Bronchial epithelial cell (primary cell): ENCODE measurements at regions not wholly inside any gene's neighbourhood (a gene's known extent, or its start where the extent isn't known, plus 50 kb on each side); places are given as distances from the start of the nearest gene placed in this dataset.

Experiments
- DNase-seq: peaks from one replicate; pipeline ENCODE4 v3.0.0-alpha.2; 2010; ENCODE audit warnings: low read depth
- FAIRE-seq: peaks from 2 replicates; lab custom pipeline; 2011; peaks lifted over from hg19 to GRCh38; lab: Jason Lieb, UNC
- H3K27me3 ChIP-seq: 2 replicates; pipeline ENCODE4 v1.5.1; 2011; ENCODE audit warnings: low read length; ENCODE audit not compliant: control insufficient read depth, insufficient read depth
- H3K36me3 ChIP-seq: 2 replicates; pipeline ENCODE4 v1.5.1; 2011; ENCODE audit warnings: low read length; ENCODE audit not compliant: control insufficient read depth, insufficient read depth
- H3K4me3 ChIP-seq: 2 replicates; pipeline ENCODE4 v1.5.1; 2011; ENCODE audit warnings: mild to moderate bottlenecking, low read depth, low read length, control low read depth
- TF ChIP-seq, protein P1 (sequence below): IDR thresholded peaks from 2 replicates; pipeline ENCODE4 v1.5.1; 2011; ENCODE audit warnings: mild to moderate bottlenecking, moderate library complexity, low read length, control low read depth, inconsistent platforms; ENCODE audit not compliant: insufficient read depth, severe bottlenecking

DNA sequence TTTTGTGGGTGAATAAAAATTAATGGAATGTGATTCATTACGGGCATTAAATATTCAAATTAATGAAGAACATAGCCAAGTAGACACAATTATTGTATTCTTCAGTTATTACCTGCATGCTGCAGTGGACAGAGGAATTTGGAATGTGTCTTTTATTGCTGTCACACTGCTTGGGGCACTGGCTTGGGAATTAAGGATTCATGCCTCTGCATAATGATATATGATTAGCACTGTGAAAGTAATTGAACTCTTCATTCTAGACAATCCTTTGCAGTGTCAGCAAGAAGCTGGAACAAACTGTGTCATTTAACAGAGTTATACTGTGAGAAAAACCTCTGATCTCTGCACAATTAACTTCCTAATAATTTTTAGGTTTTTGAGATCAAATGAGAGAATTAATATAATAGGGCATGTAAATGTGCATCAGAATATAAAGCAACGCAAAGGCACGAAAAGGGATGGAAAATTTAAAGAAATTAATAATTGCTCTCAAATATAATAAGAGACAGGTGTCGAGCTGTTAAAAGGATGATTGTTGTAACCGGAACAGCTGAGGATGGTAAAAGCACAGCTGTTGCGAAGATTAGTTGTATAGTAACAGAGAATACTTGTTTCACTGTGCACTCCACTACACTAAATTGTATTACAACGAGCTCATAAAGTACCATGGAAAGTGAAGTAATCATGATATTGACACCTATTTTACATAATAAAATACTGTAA, 235.1 kb upstream of the MIR17HG start:
- Histone ChIP-seq H3K36me3 (no peaks in the 10 kb centered on the region), H3K4me3 (no peak overlapping the region), H3K27me3 (no peaks in the 10 kb centered on the region)
- TF ChIP-seq, protein P1, sequence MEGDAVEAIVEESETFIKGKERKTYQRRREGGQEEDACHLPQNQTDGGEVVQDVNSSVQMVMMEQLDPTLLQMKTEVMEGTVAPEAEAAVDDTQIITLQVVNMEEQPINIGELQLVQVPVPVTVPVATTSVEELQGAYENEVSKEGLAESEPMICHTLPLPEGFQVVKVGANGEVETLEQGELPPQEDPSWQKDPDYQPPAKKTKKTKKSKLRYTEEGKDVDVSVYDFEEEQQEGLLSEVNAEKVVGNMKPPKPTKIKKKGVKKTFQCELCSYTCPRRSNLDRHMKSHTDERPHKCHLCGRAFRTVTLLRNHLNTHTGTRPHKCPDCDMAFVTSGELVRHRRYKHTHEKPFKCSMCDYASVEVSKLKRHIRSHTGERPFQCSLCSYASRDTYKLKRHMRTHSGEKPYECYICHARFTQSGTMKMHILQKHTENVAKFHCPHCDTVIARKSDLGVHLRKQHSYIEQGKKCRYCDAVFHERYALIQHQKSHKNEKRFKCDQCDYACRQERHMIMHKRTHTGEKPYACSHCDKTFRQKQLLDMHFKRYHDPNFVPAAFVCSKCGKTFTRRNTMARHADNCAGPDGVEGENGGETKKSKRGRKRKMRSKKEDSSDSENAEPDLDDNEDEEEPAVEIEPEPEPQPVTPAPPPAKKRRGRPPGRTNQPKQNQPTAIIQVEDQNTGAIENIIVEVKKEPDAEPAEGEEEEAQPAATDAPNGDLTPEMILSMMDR = no peak
- no peak for FAIRE-seq
- no peak for DNase-seq

- no peak for FAIRE-seq
Observed at GRCh38 chr13:91112924-91113277, 234.6 kb upstream of the MIR17HG start.

DNA sequence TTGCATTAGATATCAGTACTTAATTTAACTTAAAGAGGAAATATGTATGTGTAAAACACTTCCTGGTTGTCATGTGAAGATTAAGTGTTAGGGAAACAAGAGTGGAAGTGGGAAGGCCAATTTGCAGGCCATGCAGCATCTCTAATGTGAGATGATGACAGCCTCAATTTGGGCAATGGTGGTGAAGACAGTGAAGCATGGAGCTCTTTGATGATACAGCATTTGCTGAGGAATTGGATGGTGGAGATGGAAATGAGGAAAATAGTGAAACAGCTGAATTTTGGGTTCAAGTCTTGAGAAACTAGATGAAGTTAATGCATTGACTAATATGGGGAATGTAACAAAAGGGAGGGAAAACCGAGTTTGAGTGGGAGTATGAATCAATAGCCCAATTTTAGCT, 231.7 kb upstream of the MIR17HG start:
- DNase-seq (no peak), FAIRE-seq (no peak)
- Histone ChIP-seq H3K4me3 (no peak overlapping the region), H3K36me3 (no peaks in the 10 kb centered on the region), H3K27me3 (no peaks in the 10 kb centered on the region)
- TF ChIP-seq, protein P1 = no peak

More at GRCh38 chr13:91112924-91113277, 234.6 kb upstream of the MIR17HG start:
- Histone ChIP-seq H3K27me3 (no peaks in the 10 kb centered on the region), H3K36me3 (no peaks in the 10 kb centered on the region), H3K4me3 (no peak overlapping the region)
- no peak for DNase-seq
- TF ChIP-seq, protein P1 = no peak

GRCh38 chr13:91117351-91117750, 230.1 kb upstream of the MIR17HG start:
- DNase-seq (no peak), FAIRE-seq (no peak)
- H3K4me3 ChIP-seq = no peak overlapping the region
- no peaks in the 10 kb centered on the region for H3K27me3 ChIP-seq
- TF ChIP-seq, protein P1 = no peak
- H3K36me3 ChIP-seq = no peaks in the 10 kb centered on the region

GRCh38 chr13:91119643-91120042, 227.8 kb upstream of the MIR17HG start:
- Histone ChIP-seq H3K4me3 (no peak overlapping the region), H3K27me3 (no peaks in the 10 kb centered on the region), H3K36me3 (no peaks in the 10 kb centered on the region)
- TF ChIP-seq, protein P1 = no peak
- DNase-seq (no peak), FAIRE-seq (no peak)

- Histone ChIP-seq H3K4me3 (no peak overlapping the region), H3K36me3 (no peaks in the 10 kb centered on the region), H3K27me3 (no peaks in the 10 kb centered on the region)
- TF ChIP-seq, protein P1 = no peak
- FAIRE-seq (no peak), DNase-seq (no peak)
Observed at GRCh38 chr13:91122766-91123165, 224.7 kb upstream of the MIR17HG start.
